A673 (cell line): ENCODE measurements at regions not wholly inside any gene's neighbourhood (a gene's known extent, or its start where the extent isn't known, plus 50 kb on each side); places are given as distances from the start of the nearest gene placed in this dataset.

ENCODE experiments used
- CTCF ChIP-seq: fragments of 300-800, 200-600 bp; sonication (generic); conservative IDR thresholded peaks from 2 replicates; pipeline ENCODE4 v1.5.1; 2017; ENCODE audit warnings: low read depth, mild to moderate bottlenecking, antibody characterized with exemption, low read length, moderate library complexity, mixed read lengths
- EZH2 ChIP-seq: fragments of 200-600 bp; sonication (generic); IDR thresholded peaks from 2 replicates; pipeline ENCODE4 v1.6.1; 2017; ENCODE audit warnings: borderline replicate concordance, low read depth, mild to moderate bottlenecking, mixed read lengths, antibody characterized with exemption, low read length; ENCODE audit not compliant: poor library complexity, severe bottlenecking

- TF ChIP-seq CTCF (no peak), EZH2 (no peak)
Measured at GRCh38 chr5:63719147-63719546, 243.1 kb downstream of the HTR1A start.
